NCI-H146 treated with DMSO at 0.1 percent for 48 hours (cell line): ENCODE measurements at regions not wholly inside any gene's neighbourhood (a gene's known extent, or its start where the extent isn't known, plus 50 kb on each side); places are given as distances from the start of the nearest gene placed in this dataset.
"Not testable (repeated sequence)": the region's sequence is repeated elsewhere in the genome, so short reads cannot be mapped to it uniquely, and the experiment has no call there.

Source experiments
- DNase-seq: peaks from one replicate; lab custom pipeline; 2025; ENCODE audit not compliant: unreplicated experiment; lab: John Stamatoyannopoulos, UW

- no peak for DNase-seq
Measured at GRCh38 chr3:186454881-186455703, 89.1 kb downstream of the CRYGS start.

DNA sequence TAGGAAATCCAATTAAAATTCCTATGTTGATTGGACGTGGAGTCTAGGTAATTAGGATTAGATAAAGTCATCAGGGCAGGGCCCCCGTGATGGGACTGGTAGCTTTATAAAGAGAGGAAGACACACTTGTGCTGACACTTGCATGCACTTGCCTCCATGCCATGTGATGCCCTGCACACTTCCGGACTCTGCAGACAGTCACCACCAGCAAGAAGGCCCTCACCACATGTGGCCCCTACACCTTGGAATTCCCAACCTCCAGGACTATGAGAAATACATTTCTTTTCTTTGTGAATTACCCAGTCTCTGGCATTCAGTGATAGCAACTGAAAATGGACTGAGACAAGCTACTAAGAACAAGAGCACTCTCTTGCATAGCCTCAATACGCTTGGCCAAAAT is 90.6 kb downstream of the CRYGS start:
- no peak for DNase-seq

DNA sequence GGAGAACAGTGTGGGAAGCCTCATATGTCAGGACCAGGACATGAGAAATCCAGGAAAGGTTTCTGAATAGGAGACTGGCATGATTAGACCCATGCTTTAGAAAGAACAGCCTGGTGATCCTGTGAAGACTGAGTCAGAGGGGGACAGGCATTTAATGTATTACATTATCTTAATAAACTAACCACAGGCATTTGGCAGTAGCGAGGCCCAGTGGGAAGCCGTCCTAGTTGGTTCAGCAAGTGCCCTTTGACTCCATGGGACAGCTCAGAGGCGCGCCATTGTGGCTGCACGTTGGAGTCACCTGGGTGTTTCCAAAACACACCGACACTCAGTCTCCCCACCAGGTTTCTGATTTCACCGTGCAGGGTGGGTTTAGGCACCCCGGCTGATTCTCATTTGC is 90.5 kb upstream of the DGKG start:
- no peak for DNase-seq

GRCh38 chr3:186451371-186451770 is 89.3 kb upstream of the DGKG start:
- DNase-seq: no peak

DNA sequence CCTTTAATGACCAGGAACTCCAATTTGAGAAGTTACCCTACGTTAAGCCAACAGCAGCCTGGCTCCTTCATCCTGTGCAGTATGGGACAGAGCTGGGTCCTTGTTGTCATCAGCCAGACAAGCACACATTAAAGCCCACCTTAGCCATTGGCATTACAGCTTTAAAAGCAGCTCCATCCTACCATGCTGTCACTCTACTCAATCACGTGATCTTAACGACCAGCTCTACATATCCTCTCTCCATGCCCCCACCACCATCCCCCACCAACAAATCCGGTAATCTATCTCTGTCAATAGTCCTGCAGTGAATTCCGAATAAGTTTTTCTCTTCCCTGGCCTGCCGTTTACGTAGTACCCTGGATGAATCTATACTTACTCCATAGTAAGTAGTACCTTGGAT is 82.9 kb upstream of the DGKG start:
- DNase-seq: no peak

DNA sequence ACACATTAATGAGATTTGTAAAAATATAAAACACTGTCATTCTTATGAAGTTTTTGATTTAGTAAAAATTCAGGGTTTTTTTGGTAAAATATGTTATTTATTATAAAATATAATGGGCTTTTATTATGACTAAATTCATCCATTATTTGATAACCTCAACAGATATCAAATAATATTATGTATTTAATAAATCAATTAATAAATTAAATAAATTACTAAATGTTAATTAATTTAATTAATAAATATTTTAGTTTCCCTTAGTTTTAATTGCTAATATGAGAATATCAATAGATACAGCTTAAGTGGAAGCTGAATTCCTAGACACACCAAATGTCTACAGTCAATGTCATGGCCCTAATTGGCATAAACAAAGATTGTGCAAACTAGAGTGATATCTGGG is 82.3 kb upstream of the DGKG start:
- no peak for DNase-seq

GRCh38 chr3:186442979-186443378 is 80.9 kb upstream of the DGKG start:
- not testable (repeated sequence) for DNase-seq

- no peak for DNase-seq
Measured at GRCh38 chr3:186442162-186442561, 80.1 kb upstream of the DGKG start.

GRCh38 chr3:186440891-186441290 is 78.9 kb upstream of the DGKG start:
- no peak for DNase-seq

DNA sequence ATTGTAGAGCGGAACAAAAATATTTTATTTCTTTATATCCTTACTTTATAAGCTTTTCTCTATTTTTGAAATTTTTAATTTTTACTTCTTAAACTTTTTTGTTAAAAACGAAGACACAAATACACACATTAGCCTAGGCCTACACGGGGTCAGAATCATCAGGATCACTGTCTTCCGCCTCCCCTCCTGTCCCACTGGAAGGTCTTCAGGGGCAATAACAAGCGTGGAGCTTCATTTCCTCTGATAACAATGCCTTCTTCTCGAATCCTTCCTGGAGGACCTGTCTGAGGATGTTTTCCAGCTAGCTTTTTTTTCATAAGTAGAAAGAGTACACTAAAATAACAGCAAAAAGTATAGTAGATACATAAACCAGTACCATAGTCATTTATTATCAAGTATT is 77.7 kb upstream of the DGKG start:
- DNase-seq: no peak

DNA sequence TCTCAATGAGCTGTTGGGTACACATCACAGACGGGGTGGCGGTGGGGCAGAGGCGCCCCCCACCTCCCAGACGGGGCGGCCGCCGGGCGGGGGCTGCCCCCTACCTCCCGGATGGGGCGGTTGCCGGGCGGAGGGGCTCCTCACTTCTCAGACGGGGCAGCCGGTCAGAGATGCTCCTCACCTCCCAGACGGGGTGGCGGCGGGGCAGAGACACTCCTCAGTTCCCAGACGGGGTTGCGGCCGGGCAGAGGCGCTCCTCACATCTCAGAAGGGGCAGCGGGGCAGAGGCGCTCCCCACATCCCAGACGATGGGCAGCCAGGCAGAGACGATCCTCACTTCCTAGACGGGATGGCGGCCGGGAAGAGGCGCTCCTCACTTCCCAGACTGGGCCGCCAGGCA is 73.3 kb upstream of the DGKG start:
- DNase-seq: not testable (repeated sequence)

DNA sequence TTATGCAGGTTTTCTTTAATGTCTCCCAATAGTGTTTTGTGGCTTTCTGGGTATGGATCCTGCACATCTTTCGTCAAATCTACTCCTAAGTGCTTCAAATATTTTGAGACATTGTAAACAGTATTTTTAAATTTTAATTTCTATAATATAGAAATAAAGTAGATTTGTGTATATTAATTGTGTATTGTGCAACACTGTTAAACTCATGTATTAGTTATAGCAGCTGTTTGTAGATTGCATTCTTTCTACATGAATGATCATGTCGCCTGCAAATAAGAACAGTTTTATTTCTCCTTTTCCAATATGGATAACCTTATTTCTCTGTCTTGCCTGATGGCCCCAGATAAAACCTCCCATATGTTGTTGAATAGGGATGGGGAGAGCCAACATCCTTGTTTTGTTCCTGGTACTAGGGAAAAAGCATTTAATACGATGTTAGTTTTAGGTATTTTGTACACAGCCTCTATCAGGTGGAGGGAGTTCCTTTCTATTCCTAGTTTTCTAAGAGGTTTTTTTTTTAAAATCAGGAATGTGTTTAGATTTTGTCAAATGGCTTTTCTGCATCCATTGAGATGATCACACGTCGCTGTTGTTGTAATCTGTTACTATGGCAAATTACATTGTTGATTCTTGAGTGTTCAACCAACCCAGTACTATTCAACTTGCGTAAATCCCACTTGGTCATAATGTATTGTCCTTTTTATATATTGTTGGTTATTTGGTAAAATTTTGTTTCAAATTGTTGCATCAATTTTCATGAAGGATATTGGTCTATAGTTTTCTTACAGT is 71.1 kb upstream of the DGKG start:
- no peak for DNase-seq

DNA sequence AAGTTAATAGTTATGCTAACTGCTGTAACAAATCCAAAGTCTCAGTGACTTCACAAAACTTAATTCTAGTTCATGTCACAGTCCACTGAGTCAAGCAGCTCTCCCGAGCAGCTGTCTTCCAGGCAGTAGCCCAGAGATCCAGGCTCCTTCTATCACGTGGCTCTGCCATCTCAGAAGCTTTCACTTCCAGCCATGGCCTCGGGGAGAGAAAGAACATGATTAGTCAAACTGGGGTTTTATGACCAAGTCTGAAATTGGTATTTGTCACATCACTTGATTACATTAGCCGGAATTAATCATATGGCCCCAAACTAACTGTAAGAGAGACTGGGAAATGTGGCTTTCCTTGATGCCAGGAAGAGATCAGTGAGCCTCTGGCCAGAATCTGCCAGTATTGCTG is 70.2 kb upstream of the DGKG start:
- DNase-seq: no peak

- peak; percentile 38 for DNase-seq
Measured at GRCh38 chr3:186427627-186428281, 65.7 kb upstream of the DGKG start.

- no peak for DNase-seq
Measured at GRCh38 chr3:186425788-186426730, 64.0 kb upstream of the DGKG start.

- no peak for DNase-seq
Measured at GRCh38 chr3:186421946-186422345, 59.9 kb upstream of the DGKG start.

DNA sequence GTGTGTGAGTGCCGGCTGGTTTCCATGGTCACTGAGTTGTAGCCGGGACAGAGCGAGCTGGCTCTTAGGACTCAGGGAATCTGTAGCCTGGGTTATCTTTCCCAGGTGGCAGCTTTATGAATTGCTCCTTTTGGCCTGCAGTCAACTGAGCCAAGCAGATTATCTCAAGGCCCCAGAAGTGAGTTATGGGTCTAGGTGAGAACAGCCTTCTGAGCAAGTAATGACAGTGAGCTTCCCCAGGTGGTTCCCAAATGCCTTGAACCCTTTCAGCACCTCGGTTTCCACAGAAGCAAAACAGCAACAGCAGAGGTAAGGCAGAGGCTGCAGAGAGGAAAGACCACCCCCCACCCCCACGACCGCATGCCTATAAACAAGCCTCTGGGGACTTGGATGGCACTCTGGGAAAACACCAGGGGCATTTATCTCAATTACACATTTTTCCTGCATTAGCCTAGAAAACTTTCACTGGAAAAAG is 56.7 kb upstream of the DGKG start:
- no peak for DNase-seq

DNA sequence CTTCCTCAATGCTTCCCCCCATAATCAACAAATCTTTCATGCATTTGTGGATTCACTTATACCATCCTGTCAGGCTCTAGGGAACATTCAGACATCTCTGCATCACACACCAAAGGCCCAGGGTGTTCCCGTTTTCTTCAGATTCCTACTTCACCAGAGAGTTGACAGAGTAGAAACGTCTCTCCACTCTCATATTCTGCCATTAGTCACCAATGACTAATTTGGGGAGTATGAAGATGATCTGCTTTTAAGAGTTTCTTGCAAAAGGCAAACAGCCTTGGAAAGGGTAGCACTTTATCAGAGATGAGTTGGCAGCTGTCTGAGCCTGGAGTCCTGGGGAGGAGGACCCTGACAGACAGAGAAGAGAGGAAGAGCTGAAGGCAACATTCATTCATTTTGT is 55.8 kb upstream of the DGKG start:
- no peak for DNase-seq

- no peak for DNase-seq
Measured at GRCh38 chr3:186414735-186415419, 52.8 kb upstream of the DGKG start.
